ENCODE measurements at regions not wholly inside any gene's neighbourhood (a gene's known extent, or its start where the extent isn't known, plus 50 kb on each side); places are given as distances from the start of the nearest gene placed in this dataset.

- BruUV-seq (replicated peaks), result no TSS peak
- Histone ChIP-seq H3K27ac (ENCODE audit: low read depth, low read length) (no peak overlapping the region), H3K4me2 (ENCODE audit: low read length) (no peak overlapping the region), H3K27me3 (ENCODE audit: insufficient read depth, low read length) (no peaks in the 10 kb centered on the region), H3K36me3 (ENCODE audit: control insufficient read depth in 1 of 2, insufficient read depth in 2 of 2, low read length in 2 of 2) (no peaks in the 10 kb centered on the region), H3K9ac (ENCODE audit: low read length) (no peak overlapping the region), H3K4me1 (ENCODE audit: control insufficient read depth in 1 of 2, insufficient read depth in 2 of 2, low read length in 2 of 2) (no peaks in the 10 kb centered on the region), H3K9me2 (ENCODE audit: insufficient read depth) (no peaks in the 10 kb centered on the region; the same call in 1 of the 2 replicates), H3K4me3 (replicated peaks in 1 of 2; ENCODE audit: low read depth in 1 of 2, low read length in 2 of 2) (no peak overlapping the region), H4K20me1 (ENCODE audit: insufficient read depth) (no peaks in the 10 kb centered on the region), H2AFZ (ENCODE audit: low read depth, low read length, poor library complexity, severe bottlenecking) (no peak overlapping the region), H3K9me3 (ENCODE audit: control insufficient read depth in 1 of 2, insufficient read depth in 1 of 2, low read depth in 1 of 2, low read length in 2 of 2) (peaks cover 0 to 3% of the 10 kb centered on the region in 2 experiments; a peak in 1 of 4 replicates), H3K79me2 (ENCODE audit: insufficient read depth, low read length) (no peaks in the 10 kb centered on the region)
- intact Hi-C loops (cut with micrococcal nuclease), result no loop called here
- RAD21 ChIA-PET (ENCODE audit: low non-redundant PET in 1 of 2, low total read pairs in 2 of 2, uncharacterized antibody in 2 of 2, unreplicated experiment in 2 of 2), result no interaction called here
- POLR2A ChIA-PET, result no interaction called here
- CTCF ChIA-PET, result no interaction called here
- DNase-seq (ENCODE audit: low read depth, low spot score), result no peak
- TF ChIP-seq ELF1 (IDR thresholded peaks at IDR 0.05; ENCODE audit: borderline replicate concordance, low read depth) (no peak), SIN3A (IDR thresholded peaks at IDR 0.05; ENCODE audit: low read depth) (no peak), JUND (IDR thresholded peaks at IDR 0.05) (no peak), TCF7L2 (IDR thresholded peaks at IDR 0.05; ENCODE audit: borderline replicate concordance, extremely low read depth, insufficient read depth, insufficient read length) (no peak), ATF3 (IDR thresholded peaks at IDR 0.05) (no peak), ZNF274 (IDR thresholded peaks at IDR 0.05; ENCODE audit: low read depth, low read length) (no peak), SP1 (IDR thresholded peaks at IDR 0.05; ENCODE audit: low read depth) (no peak), SRF (IDR thresholded peaks at IDR 0.05; ENCODE audit: low read depth) (no peak), CBX3 (IDR thresholded peaks at IDR 0.05; ENCODE audit: low read depth) (no peak), MAX (IDR thresholded peaks at IDR 0.05) (no peak), EZH2phosphoT487 (IDR thresholded peaks at IDR 0.05; ENCODE audit: borderline replicate concordance) (no peak), RAD21 (IDR thresholded peaks at IDR 0.05; ENCODE audit: low read depth) (no peak), CTCF (IDR thresholded peaks at IDR 0.05 in 2 of 3, conservative IDR thresholded peaks at IDR 0.05 in 1 of 3; ENCODE audit: borderline replicate concordance in 1 of 3, insufficient read depth in 1 of 3, low read depth in 2 of 3, low read length in 2 of 3) (no peak), ZBTB33 (IDR thresholded peaks at IDR 0.05; ENCODE audit: extremely low read depth, insufficient replicate concordance, low read length) (no peak), EZH2 (IDR thresholded peaks at IDR 0.05) (no peak), ZFX (IDR thresholded peaks at IDR 0.05) (no peak), EGR1 (IDR thresholded peaks at IDR 0.05; ENCODE audit: low read depth) (no peak), REST (IDR thresholded peaks at IDR 0.05; ENCODE audit: low read depth) (no peak)
- ATAC-seq, result no peak
These were observed 829.1 kb downstream of the PCDH7 start for GRCh38 chr4:31549256-31549655.

All from HCT116 (cell line).